Stomach (tissue), 8 donors: ENCODE measurements at regions not wholly inside any gene's neighbourhood (a gene's known extent, or its start where the extent isn't known, plus 50 kb on each side); places are given as distances from the start of the nearest gene placed in this dataset.

ENCODE experiments used
- DNase-seq, 2 donors: peaks; one replicate each; pipeline versions ENCODE4 v3.0.0 to v3.0.0-alpha.2; 2013 to 2019
- H3K27ac ChIP-seq, 5 donors: fragments of 200-600 bp in 4 of 5; sonication (generic) in 4 of 5; one replicate each; pipeline ENCODE4 v1.5.1; 2013 to 2019; ENCODE audit warnings: mild to moderate bottlenecking in 1 of 5, moderate library complexity in 1 of 5
- H3K27me3 ChIP-seq, 3 donors: fragments of 200-600 bp; sonication (generic); one replicate each; pipeline ENCODE4 v1.5.1; 2017 to 2019; ENCODE audit warnings: mixed run types in 1 of 3
- H3K36me3 ChIP-seq, 4 donors: fragments of 200-600 bp; sonication (generic); 1 replicate in 3 of 4; 2 replicates in 1 of 4; pipeline ENCODE4 v1.5.1; 2016 to 2019
- H3K4me1 ChIP-seq, 4 donors: fragments of 200-600 bp; sonication (generic); one replicate each; pipeline ENCODE4 v1.5.1; 2016 to 2019
- H3K4me3 ChIP-seq, 4 donors: fragments of 200-600 bp; sonication (generic) in 3 of 4; one replicate each; pipeline ENCODE4 v1.5.1; 2016 to 2019; ENCODE audit warnings: mild to moderate bottlenecking in 1 of 4
- H3K9me3 ChIP-seq, 4 donors: fragments of 200-600 bp; sonication (generic); one replicate each; pipeline ENCODE4 v1.5.1; 2016 to 2019
- CTCF ChIP-seq, 7 experiments: fragments of 450-650 bp in 4 of 7; fragments of 200-600 bp in 3 of 7; sonication (generic) in 3 of 7; IDR thresholded peaks; one replicate each; pipeline ENCODE4 v1.5.1; 2016 to 2019; ENCODE audit warnings: antibody characterized with exemption in 7 of 7, control low read depth in 2 of 7, mild to moderate bottlenecking in 1 of 7
- EP300 ChIP-seq: sonication (generic); formaldehyde crosslinking; IDR thresholded peaks from one replicate; pipeline ENCODE4 v1.6.1; 2017; ENCODE audit warnings: antibody characterized with exemption
- POLR2A ChIP-seq, 4 donors: fragments of 450-650 bp; IDR thresholded peaks; one replicate each; pipeline ENCODE4 v1.6.1; 2016; ENCODE audit warnings: antibody characterized with exemption in 4 of 4, control low read depth in 2 of 4, mild to moderate bottlenecking in 1 of 4, moderate library complexity in 1 of 4
- POLR2AphosphoS5 ChIP-seq, 3 donors: sonication (generic); formaldehyde crosslinking; IDR thresholded peaks; one replicate each; pipeline ENCODE4 v1.6.1; 2016; ENCODE audit warnings: antibody characterized with exemption in 3 of 3
- WGBS, 5 donors: extraction: QIAGEN DNeasy Blood & Tissue Kit in 3 of 5; methylation state at CpG; one replicate each; pipeline versions ENCODE4 v1.1.5 to v1.1.7; 2013 to 2018; 5-methylcytosine and 5-hydroxymethylcytosine counted together
- intact Hi-C: fragments of 100-400 bp; cut with DNase I; formaldehyde crosslinking; loops from one replicate; pipeline ENCODE4 v1.15.1; 2023; ENCODE audit warnings: low total_unique reads
- donor health status: healthy with polysubstance abuse.
- donor health status: Bipolar disorder and iron deficiency.
- donor health status: healthy.

GRCh38 chr5:8788246-8788645 lies 757.6 kb downstream of the SEMA5A start:
- Histone ChIP-seq H3K9me3 (peaks cover 0 to 6% (median 0%) of the 10 kb centered on the region in 4 donors), H3K4me1 (no peaks in the 10 kb centered on the region), H3K36me3 (no peaks in the 10 kb centered on the region), H3K27ac (no peak overlapping the region), H3K4me3 (no peak overlapping the region), H3K27me3 (no peaks in the 10 kb centered on the region)
- no peak for DNase-seq
- WGBS, 5 donors, result 47 to 68% (median 62%) methylated on average over 3 of the region's 3 CpGs
- TF ChIP-seq EP300 (no peak), POLR2AphosphoS5 (IDR thresholded peaks at IDR 0.05) (no peak), POLR2A (IDR thresholded peaks at IDR 0.05) (no peak), CTCF (IDR thresholded peaks at IDR 0.05) (no peak)
- intact Hi-C loops, result no loop called here

- intact Hi-C loops, result no loop called here
- TF ChIP-seq POLR2AphosphoS5 (IDR thresholded peaks at IDR 0.05), result no peak
- no peak for TF ChIP-seq POLR2A (IDR thresholded peaks at IDR 0.05)
- TF ChIP-seq EP300, result no peak
- TF ChIP-seq CTCF (IDR thresholded peaks at IDR 0.05), result no peak
- no peaks in the 10 kb centered on the region for H3K36me3 ChIP-seq
- peaks cover 0 to 38% (median 19%) of the 10 kb centered on the region in 4 donors for H3K9me3 ChIP-seq
- no peaks in the 10 kb centered on the region for H3K27me3 ChIP-seq
- H3K4me3 ChIP-seq, result no peak overlapping the region
- H3K4me1 ChIP-seq, result no peaks in the 10 kb centered on the region
- DNase-seq, result no peak
- no peak overlapping the region for H3K27ac ChIP-seq
Measured at GRCh38 chr5:8805653-8806052, 740.2 kb downstream of the SEMA5A start.

- Histone ChIP-seq H3K27me3 (no peaks in the 10 kb centered on the region), H3K4me1 (no peaks in the 10 kb centered on the region), H3K9me3 (peaks cover 0 to 28% (median 13%) of the 10 kb centered on the region in 4 donors), H3K27ac (no peak overlapping the region), H3K36me3 (no peaks in the 10 kb centered on the region), H3K4me3 (no peak overlapping the region)
- no peak for DNase-seq
- intact Hi-C loops, result no loop called here
- no peak for TF ChIP-seq CTCF (IDR thresholded peaks at IDR 0.05)
- no peak for TF ChIP-seq EP300
- no peak for TF ChIP-seq POLR2AphosphoS5 (IDR thresholded peaks at IDR 0.05)
- 46 to 54% (median 50%) methylated on average over 3 of the region's 3 CpGs for WGBS, 5 donors
Measured at GRCh38 chr5:8807636-8808035, 738.2 kb downstream of the SEMA5A start.

GRCh38 chr5:8811581-8811980 lies 734.3 kb downstream of the SEMA5A start:
- H3K9me3 ChIP-seq, result peaks cover 0 to 21% (median 9%) of the 10 kb centered on the region in 4 donors
- no peak overlapping the region for H3K27ac ChIP-seq
- no peak for DNase-seq
- H3K4me1 ChIP-seq, result no peaks in the 10 kb centered on the region
- H3K27me3 ChIP-seq, result no peaks in the 10 kb centered on the region
- no peak overlapping the region for H3K4me3 ChIP-seq
- 51 to 69% (median 59%) methylated on average over 3 of the region's 3 CpGs for WGBS, 5 donors
- no peak for TF ChIP-seq EP300
- no peak for TF ChIP-seq CTCF (IDR thresholded peaks at IDR 0.05)
- no peak for TF ChIP-seq POLR2A (IDR thresholded peaks at IDR 0.05)
- TF ChIP-seq POLR2AphosphoS5 (IDR thresholded peaks at IDR 0.05), result no peak
- H3K36me3 ChIP-seq, result no peaks in the 10 kb centered on the region
- intact Hi-C loops, result no loop called here
